Prostate gland (tissue), 2 donors: ENCODE measurements at regions not wholly inside any gene's neighbourhood (a gene's known extent, or its start where the extent isn't known, plus 50 kb on each side); places are given as distances from the start of the nearest gene placed in this dataset.
A peak's percentile ranks its signal among the peaks of the same experiment; 100 is the strongest.

Experiments
- DNase-seq: peaks from one replicate; pipeline ENCODE4 v3.0.0-alpha.2; 2019; ENCODE audit warnings: low spot score
- H3K27ac ChIP-seq, 2 donors: fragments of 200-600 bp; sonication (generic); 2 replicates each; pipeline ENCODE4 v1.5.1; 2017 to 2019
- H3K27me3 ChIP-seq: fragments of 200-600 bp; sonication (generic); replicated peaks from 2 replicates; pipeline ENCODE4 v1.5.1; 2019; ENCODE audit not compliant: insufficient read depth
- H3K36me3 ChIP-seq, 2 donors: fragments of 200-600 bp; sonication (generic); 1 replicate in 1 of 2; 2 replicates in 1 of 2; pipeline versions ENCODE4 v1.5.1 to v1.8.1; 2017 to 2019
- H3K4me1 ChIP-seq: fragments of 200-600 bp; sonication (generic); replicated peaks from 2 replicates; pipeline ENCODE4 v1.5.1; 2019
- H3K4me3 ChIP-seq, 2 donors: fragments of 200-600 bp; sonication (generic); 2 replicates each; pipeline ENCODE4 v1.5.1; 2017 to 2019
- H3K9me3 ChIP-seq: fragments of 200-600 bp; sonication (generic); 2 replicates; pipeline ENCODE4 v1.5.1; 2017
- POLR2A ChIP-seq: fragments of 450-650 bp; IDR thresholded peaks from one replicate; pipeline ENCODE4 v1.6.1; 2016; ENCODE audit warnings: antibody characterized with exemption, mild to moderate bottlenecking
- POLR2AphosphoS5 ChIP-seq: sonication (generic); formaldehyde crosslinking; IDR thresholded peaks from one replicate; pipeline ENCODE4 v1.6.1; 2017; ENCODE audit warnings: antibody characterized with exemption
- WGBS: methylation state at CpG from one replicate; pipeline ENCODE4 v1.1.5; 2018; 5-methylcytosine and 5-hydroxymethylcytosine counted together
- intact Hi-C: fragments of 100-400 bp; cut with DNase I; formaldehyde crosslinking; loops from one replicate; pipeline ENCODE4 v1.14.2; 2022
- TF ChIP-seq, protein P1 (sequence below), 4 experiments: fragments of 200-600 bp in 2 of 4; fragments of 450-650 bp in 2 of 4; sonication (generic) in 2 of 4; IDR thresholded peaks; 1 replicate in 3 of 4; 2 replicates in 1 of 4; pipeline ENCODE4 v1.5.1; 2016 to 2019; ENCODE audit warnings: antibody characterized with exemption in 4 of 4, mild to moderate bottlenecking in 2 of 4, moderate library complexity in 2 of 4

DNA sequence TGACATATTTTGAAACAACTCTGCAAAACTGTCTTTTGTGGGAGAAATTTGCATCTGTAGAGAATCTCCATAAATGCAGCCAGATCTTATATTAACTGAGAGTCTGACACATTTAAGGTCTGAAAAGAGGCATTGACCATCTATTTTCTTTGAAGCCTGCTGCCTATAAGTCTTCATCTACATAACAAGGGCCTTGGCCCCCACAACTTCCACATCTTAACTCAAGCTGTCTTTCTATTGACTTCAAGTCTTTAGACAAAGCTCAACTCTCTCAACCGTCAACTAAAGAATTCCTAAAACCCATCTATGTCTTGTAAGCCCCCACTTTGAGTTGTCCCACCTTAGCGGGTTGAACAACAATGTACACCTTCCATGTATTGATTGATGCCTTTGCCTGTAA, 72.4 kb upstream of the ADCY1 start:
- no peaks in the 10 kb centered on the region for H3K36me3 ChIP-seq
- 50% methylated on average over 2 of the region's 2 CpGs for WGBS
- no peaks in the 10 kb centered on the region for H3K9me3 ChIP-seq
- no peak overlapping the region for H3K27ac ChIP-seq
- TF ChIP-seq, protein P1, sequence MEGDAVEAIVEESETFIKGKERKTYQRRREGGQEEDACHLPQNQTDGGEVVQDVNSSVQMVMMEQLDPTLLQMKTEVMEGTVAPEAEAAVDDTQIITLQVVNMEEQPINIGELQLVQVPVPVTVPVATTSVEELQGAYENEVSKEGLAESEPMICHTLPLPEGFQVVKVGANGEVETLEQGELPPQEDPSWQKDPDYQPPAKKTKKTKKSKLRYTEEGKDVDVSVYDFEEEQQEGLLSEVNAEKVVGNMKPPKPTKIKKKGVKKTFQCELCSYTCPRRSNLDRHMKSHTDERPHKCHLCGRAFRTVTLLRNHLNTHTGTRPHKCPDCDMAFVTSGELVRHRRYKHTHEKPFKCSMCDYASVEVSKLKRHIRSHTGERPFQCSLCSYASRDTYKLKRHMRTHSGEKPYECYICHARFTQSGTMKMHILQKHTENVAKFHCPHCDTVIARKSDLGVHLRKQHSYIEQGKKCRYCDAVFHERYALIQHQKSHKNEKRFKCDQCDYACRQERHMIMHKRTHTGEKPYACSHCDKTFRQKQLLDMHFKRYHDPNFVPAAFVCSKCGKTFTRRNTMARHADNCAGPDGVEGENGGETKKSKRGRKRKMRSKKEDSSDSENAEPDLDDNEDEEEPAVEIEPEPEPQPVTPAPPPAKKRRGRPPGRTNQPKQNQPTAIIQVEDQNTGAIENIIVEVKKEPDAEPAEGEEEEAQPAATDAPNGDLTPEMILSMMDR (IDR thresholded peaks at IDR 0.05): no peak
- no peaks in the 10 kb centered on the region for H3K4me1 ChIP-seq
- intact Hi-C loops: no loop called here
- H3K4me3 ChIP-seq: no peak overlapping the region
- no peak for DNase-seq
- no peaks in the 10 kb centered on the region for H3K27me3 ChIP-seq

DNA sequence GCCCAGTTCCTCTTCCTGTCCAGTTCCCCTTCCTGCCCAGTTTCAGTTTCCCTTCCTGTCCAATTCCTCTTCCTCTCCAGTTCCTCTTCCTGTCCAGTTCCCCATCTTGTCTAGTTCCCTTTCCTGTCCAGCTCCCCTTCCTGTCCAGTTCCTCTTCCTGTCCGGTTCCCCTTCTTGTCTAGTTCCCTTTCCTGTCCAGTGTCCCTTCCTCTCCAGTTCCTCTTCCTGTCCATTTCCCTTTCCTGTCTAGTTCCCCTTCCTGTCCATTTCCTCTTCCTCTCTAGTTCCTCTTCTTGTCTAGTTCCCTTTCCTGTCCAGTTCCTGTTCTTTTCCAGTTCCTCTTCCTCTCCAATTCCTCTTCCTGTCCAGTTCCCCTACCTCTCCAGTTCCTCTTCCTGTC, 68.1 kb upstream of the ADCY1 start:
- no peak for DNase-seq
- 84% methylated on average over 1 of the region's 1 CpG for WGBS
- no peak overlapping the region for H3K4me3 ChIP-seq
- no peaks in the 10 kb centered on the region for H3K9me3 ChIP-seq
- no peaks in the 10 kb centered on the region for H3K4me1 ChIP-seq
- no peaks in the 10 kb centered on the region for H3K27me3 ChIP-seq
- no peaks in the 10 kb centered on the region for H3K36me3 ChIP-seq
- H3K27ac ChIP-seq: no peak overlapping the region
- intact Hi-C loops: no loop called here
- TF ChIP-seq, protein P1 (IDR thresholded peaks at IDR 0.05): no peak

DNA sequence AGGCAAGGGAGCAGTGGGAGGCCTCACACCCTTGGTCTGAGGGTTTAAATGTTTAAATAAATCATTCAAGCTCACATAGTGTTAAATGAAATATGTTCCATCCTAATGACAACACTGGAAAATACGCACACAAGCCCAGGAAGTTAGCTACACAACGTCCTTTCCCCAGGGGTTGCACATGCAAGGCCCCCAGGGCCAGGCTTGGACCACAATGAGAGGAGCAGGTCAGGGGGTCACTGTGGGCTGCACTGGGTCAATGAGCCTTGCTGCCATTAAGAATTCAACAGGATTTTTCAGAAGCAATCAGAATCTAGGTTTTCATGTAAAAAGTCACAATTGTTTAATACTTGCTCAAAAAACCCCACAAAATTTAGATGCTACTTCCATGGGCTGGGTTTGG, 64.9 kb upstream of the ADCY1 start:
- intact Hi-C loops: no loop called here
- TF ChIP-seq POLR2A: no peak
- no peak for TF ChIP-seq POLR2AphosphoS5
- TF ChIP-seq, protein P1 (IDR thresholded peaks at IDR 0.05): no peak
- Histone ChIP-seq H3K36me3 (no peaks in the 10 kb centered on the region), H3K27ac (peak overlapping the region in 1 of 2 donors; percentile 61), H3K4me3 (no peak overlapping the region), H3K9me3 (no peaks in the 10 kb centered on the region), H3K4me1 (no peaks in the 10 kb centered on the region), H3K27me3 (no peaks in the 10 kb centered on the region)
- no peak for DNase-seq
- WGBS: 89% methylated on average over 2 of the region's 2 CpGs

DNA sequence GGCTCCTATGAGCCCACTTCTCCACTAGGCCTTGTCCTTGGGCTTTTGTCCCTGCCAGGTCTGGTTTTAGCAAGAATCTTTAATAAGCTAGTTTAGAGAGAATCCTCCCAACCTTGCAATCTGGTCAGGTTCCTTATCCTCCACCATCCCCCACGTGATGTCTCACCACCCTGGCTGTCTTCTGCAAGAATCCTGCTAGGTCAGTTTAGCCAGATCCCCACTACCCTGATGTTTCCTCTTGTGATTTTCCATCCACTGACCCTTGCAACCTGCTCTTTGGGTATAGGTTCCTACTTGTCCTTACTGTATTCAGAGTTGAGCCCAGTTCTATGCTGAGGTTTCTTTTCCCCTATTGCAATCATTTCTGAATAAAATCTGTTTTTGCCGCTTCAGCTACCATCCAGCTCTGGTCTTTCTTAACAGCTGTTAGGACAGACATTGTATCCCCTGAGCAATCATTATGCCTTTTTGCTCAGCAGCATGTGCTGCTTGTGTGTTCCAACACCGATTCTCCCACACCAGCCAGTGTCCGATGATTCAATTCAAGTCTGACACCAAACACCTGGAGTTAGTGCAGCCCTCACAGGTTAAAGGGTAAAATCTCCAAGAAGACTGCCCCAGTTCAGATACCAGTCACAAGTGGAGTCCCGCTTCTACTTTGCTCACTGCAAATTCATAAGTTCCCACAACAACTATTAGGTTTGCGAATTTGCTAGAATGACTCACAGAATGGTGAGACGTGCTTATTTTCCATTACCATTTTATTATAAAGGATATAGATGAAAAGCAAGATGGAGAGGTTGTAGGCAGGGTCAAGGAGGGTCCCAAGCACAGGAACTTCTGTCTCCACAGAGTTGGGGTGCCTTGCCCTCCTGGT, 62.2 kb upstream of the ADCY1 start:
- DNase-seq: no peak
- H3K4me1 ChIP-seq: no peaks in the 10 kb centered on the region
- H3K9me3 ChIP-seq: no peaks in the 10 kb centered on the region
- 76% methylated on average over 7 of the region's 7 CpGs for WGBS
- no peak overlapping the region for H3K27ac ChIP-seq
- TF ChIP-seq POLR2AphosphoS5 (no peak), POLR2A (no peak)
- TF ChIP-seq, protein P1 (IDR thresholded peaks at IDR 0.05): no peak
- H3K4me3 ChIP-seq: no peak overlapping the region
- intact Hi-C loops: no loop called here
- H3K36me3 ChIP-seq: no peaks in the 10 kb centered on the region
- H3K27me3 ChIP-seq: no peaks in the 10 kb centered on the region

DNA sequence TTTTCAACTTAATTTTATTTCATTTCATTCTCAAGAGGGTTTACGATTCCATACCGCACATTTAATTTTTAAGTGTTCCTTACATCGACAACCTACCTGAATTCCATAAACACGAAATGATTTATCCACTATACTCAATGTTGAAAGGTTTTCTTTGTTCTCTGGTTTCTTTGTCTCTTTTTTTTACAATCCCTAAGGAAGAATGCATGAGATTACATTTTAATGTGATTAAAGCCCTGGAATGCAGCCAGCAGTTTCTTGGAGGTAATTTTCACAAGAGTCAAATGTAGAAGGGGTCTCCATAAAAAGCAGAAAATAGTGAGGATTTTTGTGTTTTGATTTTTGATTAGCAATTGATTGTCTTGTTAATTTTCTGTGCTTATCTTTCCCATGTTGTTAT, 59.2 kb upstream of the ADCY1 start:
- 18% methylated on average over 4 of the region's 4 CpGs for WGBS
- H3K27ac ChIP-seq: no peak overlapping the region
- no peaks in the 10 kb centered on the region for H3K36me3 ChIP-seq
- no peaks in the 10 kb centered on the region for H3K27me3 ChIP-seq
- no peak for DNase-seq
- H3K9me3 ChIP-seq: no peaks in the 10 kb centered on the region
- no peaks in the 10 kb centered on the region for H3K4me1 ChIP-seq
- intact Hi-C loops: no loop called here
- no peak overlapping the region for H3K4me3 ChIP-seq
- TF ChIP-seq POLR2AphosphoS5: no peak
- TF ChIP-seq POLR2A: no peak
- TF ChIP-seq, protein P1 (IDR thresholded peaks at IDR 0.05): no peak
